NCI-H1694 treated with DMSO at 0.1 percent for 48 hours (cell line): ENCODE measurements at regions not wholly inside any gene's neighbourhood (a gene's known extent, or its start where the extent isn't known, plus 50 kb on each side); places are given as distances from the start of the nearest gene placed in this dataset.
"Not testable (repeated sequence)": the region's sequence is repeated elsewhere in the genome, so short reads cannot be mapped to it uniquely, and the experiment has no call there.

Experiments
- DNase-seq: peaks from one replicate; lab custom pipeline; 2025; lab: John Stamatoyannopoulos, UW

DNA sequence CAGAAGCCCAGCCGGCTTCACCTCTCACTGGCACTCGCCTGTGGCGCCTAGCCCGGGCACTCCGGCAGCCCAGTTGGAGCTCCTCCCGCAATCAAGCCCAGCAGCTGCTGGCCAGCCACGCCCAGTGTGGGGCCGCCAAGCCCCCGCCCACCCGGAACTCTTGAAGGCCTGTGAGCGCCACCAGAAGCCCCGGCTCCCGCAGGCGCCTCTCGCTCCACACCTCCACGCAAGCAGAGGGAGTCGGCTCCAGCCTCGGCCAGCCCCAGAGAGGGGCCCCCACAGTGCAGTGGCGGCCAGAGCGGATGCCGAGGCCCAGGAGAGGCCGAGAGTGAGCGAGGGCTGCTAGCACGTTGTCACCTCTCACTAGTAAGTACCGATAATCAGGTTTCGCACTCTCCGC lies 240.7 kb downstream of the TFEC start:
- no peak for DNase-seq

DNA sequence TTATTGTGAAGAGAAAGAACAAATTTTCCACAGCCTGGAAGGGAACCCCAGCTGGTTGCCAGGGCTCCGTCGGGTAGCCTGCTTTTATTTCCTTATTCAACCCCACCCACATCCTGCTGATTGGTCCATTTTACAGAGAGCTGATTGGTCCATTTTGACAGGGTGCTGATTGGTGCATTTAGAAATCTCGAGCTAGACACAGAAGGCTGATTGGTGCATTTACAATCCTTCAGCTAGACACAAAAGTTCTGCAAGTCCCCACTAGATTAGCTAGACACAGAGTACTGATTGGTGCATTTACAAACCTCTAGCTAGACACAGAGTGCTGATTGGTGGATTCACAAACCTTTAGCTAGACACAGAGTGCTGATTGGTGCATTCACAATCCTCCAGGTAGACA lies 241.1 kb downstream of the TFEC start:
- DNase-seq: not testable (repeated sequence)

DNA sequence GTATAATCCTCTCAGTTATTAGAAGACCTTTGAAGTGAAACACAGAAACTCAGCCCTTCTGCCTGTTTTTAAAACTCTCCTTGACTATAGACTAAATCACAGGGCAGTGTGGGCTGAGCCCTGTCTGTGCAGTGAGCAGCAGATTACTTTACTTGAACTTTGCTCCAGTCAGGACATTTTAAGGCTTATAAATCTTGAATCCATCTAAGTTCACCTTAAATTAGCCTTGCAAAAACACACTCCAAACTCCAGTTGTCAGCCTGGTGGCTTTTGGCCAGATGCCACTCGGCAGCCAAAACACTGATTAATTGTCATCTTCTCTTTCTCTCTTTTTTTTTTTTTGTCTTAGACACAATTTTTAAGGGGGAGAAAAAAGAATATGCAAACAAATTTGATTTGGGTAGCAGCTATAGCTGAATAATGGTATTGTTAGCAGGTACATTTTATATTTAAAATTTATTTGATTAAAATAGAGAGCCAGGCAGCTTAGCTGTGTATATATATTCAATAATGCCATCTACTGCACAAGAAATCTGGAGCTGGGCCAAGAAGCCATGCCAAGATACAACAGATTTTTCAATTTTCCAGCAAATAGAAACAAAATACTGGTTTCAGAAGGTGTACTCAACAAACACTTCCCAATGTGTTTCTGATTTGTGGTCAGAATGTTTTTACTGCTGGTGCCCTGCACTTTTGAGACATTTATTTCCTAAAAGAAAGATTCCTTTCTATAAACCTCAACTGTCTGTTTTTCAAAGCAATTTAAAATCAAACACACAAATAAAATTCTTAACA lies 247.7 kb downstream of the TFEC start:
- peak; percentile 89 for DNase-seq

DNA sequence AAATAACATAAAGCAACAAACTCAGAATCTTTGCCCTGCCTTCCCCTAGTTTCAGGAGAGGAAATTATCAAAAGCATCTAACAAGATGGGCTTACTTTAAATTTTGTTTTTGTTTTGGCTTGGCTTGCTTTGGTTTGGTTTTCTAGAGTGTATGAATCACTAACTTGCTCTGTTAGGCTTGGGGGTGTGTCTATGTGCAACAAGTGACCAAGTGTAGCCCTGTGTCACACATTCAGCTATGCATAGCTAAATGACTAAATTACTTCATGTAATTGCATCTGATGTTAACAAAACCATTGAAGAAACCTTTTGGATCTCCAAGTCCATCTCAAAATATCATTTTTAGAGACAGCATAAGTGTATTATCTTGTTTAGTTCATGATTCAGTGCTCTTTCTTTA lies 251.0 kb downstream of the TFEC start:
- no peak for DNase-seq

DNA sequence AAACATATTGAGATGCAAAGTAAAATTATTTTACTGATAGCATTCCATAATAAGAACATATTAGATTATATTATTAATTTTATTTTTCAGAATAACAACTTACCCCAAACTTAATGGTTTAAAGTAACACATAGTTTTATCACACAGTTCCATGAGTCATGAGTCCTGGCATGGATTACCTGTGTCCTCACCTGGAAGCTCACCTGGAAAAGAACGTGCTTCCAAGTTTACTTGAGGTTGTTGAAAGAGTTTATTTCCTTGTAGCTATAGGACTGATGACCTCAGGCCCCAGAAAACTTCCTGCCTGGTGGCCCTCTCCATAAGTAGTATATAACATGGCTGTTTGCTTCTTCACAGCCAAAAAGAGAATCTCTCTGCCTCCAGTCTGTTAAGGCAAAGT lies 254.6 kb downstream of the TFEC start:
- no peak for DNase-seq

DNA sequence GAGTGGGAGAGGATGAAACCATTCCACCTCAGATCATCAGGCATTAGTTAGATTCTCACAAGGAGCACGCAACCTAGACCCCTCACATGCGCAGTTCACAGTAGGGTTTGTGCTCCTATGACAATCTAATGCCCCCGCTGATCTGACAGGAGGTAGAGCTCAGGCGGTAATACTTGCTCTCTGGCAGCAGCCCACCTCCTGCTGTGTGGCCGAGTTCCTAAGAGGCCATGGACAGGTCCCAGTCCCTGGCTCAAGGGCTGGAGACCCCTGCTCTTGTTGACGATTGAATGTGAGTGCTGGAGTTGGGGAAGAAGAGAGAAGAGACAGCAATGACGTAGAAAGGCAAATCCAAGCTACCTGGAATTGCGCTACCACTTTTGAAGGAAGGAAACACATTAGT lies 267.2 kb downstream of the TFEC start:
- no peak for DNase-seq

DNA sequence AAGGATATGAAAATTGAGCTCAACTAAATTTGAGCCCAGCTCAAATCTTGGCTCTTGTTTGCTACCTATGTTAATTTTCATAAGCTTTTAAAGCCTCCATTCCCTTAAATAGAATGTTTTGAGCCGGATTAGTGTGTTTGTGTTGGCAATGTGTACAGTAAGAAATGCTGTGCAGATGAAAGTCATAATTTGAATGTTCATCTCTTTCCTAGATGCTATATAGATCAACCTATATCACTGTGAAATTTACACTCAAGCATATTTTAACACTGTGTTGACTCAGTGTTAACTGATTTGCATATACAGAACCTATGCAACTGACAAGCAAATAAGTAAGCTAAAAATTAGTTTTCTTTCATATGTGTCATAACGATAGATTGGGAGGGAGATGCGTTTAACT lies 272.5 kb downstream of the TFEC start:
- no peak for DNase-seq

DNA sequence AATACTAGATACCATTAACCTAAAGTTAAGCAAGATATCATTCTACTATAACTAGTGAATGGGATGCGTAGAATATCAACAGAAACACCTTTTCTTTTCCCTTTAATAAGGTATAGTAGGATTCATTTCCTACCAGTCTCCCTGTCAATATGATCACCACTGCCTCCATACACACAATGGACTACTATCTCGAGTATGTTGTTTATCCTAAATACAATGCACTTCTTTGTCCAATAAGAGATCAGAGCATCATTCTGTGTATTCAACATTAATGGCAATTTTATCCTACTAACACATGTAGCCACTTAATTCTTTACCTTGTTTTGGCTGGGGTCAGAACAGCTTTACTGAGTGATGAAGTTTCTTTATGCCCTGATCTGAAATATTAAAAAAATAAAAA lies 276.3 kb downstream of the TFEC start:
- no peak for DNase-seq

DNA sequence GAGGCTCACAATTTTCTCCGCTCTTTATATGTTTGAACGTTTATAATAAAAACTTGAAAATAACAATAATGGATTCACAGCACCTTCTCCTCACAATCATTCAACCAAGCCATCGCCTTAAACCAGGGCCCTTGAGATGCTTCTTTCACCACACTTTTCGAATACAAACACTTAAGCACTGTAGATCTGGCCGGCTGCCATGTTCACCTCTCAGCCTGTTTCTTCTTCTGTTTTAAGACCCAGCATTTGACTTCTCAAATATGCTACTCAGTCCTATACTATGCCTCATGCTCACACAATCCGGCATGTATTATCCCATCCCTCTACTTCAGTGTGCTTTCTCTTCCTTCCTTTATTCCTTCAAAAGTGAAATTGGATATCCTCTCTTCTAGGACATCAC lies 280.6 kb downstream of the TFEC start:
- no peak for DNase-seq

DNA sequence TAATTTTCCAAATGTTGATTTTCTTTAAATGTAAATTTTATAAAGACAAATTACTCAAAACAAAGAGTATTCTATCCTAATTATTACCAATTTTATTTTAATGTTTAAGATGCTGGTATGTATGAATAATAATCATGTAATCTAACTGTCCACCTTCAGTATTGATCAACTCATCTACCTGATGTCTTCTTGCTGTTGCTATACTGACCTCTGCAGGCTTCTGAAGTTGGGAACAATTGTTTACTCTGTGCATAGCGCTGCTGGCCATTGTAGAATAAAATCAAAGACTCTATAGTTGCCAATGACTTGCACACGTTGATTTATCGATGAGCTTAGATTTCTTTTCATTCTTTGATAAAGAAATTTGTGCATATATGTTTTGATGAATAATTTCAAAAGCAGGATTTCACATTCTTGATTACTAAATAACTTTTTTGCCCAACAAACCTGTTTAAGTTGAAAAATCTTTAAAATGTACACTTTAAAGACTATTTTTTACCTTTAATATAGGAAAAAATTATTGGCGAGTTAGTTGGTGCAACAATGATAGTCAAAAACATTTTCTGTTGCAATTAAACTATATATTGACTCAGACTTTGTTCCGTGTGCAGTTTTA lies 282.3 kb downstream of the TFEC start:
- no peak for DNase-seq

DNA sequence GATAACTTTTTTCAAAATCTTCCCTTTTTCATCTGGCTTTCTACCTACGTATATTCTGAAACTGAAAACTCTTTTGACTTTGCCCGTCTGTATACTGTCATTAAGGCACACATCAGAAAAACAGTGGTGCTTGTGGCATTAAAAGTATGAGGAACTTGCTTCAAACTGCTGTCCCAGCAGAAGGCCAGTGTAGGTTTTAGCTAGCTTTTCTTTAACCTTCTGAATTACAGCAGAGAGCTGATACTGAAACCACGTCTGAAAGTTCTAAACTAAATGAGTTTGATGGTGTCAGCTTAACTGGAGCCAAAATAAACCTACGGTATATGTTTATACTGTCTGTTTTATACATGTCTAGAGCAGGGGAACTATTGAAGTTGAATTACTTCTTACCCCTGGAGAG lies 283.4 kb downstream of the TFEC start:
- DNase-seq: no peak

DNA sequence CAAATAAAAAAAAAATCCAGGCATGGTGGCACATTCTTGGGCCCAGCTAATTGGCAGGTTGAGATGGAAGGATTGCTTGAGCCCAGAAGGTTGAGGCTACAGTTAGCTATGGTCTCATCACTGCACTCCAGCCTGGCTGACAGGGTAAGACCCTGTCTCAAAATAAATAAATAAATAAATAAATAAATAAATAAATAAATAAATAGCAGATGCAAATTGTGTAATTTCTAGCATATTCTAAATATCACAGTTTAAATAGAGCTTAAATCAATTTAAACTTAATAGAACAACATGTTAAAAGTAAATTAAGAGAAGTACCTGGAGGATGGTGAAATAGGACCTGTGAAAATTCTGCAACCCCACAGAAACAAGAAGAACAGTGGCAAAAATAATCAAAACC lies 290.5 kb downstream of the TFEC start:
- no peak for DNase-seq

DNA sequence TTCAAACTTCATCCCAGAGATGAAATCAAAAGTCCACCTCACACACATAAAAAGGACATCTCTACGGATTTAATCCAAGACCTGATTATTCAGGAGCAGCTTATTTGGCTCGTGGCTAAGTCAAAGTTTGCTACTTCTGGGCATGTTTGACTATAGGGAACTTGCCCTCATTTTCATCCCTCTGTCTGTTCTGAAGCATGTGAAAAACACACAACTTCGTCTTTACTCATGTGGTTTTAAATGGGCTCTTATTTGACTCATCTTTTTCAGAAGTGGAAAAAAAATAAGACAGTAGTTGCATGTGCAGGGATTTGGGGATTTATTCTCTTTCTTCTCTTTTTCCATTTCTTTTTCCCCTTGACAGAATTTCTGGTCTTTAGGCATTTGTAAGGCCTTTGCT lies 295.9 kb downstream of the TFEC start:
- DNase-seq: no peak

DNA sequence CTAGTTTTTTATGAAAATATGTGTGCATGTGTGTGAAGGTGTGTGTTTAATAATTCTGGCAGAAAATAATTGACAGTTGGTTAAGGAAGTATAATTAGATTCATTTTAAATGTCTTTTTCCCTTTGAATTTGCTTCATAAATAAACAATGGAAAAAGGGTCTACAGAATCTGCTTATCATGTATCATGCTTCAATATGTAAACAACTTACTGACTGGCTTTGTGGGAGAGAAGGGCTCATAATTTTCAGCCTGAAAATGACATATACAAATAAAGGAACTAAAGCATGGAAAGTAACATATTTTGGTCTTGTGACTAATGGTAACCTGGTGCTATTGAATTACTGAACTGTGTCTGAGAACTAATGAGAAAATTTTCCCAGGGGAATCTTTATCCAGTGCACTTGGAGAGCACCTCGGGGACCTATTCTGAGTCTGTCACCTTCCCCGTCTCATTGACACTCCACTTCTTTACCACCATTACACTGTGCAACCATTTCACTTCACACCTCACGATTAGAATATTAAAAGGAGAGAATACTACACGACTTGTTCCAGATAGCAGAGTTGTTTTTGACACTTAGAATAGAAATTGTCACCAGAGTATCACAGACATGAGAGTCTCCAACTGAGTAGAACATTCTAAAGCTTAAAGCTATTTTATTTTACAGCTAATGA lies 298.6 kb downstream of the TFEC start:
- DNase-seq: no peak

DNA sequence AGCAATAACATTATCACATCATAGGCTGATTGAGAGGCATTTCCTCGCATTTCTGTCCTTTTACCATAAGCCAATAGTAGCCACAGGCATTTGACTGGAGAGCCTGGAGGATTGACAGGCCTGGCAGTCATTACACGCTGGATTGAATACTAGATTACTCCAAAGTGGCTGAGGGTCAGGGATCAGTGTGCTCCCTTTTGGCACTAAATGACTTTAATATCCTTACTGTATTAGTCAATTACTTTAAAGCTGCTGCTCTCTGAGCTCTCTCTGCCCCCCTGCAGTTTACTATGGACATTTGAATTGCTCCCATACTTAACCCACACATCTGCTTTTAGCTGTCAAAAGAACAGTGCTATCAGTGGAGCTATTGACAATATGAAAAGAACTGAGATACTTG lies 302.0 kb downstream of the TFEC start:
- no peak for DNase-seq

DNA sequence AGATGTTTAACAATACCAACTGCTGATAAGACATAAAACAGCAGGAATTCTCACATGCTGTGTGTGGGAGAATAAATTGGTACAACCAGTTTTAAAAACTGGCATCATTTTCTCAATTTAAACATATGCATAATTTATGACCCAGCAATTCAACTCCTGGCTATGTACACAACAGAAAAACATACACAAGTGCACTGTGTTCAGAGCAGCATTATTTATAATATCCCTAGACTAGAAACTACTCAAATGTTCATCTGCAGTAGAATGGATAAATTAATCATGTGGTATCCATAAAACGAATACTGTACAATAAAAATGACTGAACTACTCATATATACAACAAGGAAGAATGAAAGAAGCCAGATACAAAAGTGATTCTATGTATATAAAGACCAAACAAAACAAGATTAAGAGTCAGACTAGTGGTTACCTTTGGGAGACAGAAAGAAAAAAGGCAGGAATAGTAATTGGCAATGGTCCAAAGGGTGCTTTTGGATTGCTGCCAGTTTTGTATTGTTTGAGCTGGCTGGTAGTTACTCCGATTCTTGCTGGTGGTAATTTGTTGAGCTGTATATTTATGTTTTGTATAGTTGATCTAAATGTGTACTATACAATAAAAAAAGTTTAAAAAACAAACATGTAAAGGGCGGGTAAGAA lies 306.0 kb downstream of the TFEC start:
- peak; percentile 56 for DNase-seq

DNA sequence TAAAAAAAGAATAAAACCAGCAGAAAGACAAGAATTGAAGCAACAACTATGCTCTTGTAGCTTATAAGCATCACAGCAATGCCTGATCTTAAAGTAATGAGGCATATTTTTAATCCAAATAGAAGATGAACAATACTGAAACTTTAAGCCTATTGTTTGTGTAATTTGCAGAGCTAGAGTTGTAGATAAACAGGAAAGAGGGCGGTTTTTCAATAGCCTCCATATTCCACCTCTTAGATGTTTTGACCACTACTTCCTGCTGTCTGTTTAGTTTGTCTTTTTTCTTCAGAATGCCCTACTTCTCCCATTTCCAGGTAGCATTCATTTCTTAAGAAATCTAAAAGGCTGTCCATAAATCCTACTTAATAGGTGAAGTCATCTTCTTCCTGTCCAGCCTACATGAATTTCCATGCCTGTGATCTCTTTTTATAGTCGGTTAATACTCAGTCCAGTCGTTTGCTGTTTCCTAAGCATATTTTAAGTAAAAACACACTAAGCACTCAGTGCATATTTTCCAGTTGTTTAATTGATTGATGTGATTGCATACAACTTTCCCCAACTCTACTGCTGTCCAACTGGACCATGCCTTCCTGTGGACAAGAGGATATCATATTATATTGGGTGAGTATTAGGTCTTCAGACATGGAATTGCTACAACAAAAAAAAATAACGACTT lies 308.1 kb downstream of the TFEC start:
- no peak for DNase-seq

DNA sequence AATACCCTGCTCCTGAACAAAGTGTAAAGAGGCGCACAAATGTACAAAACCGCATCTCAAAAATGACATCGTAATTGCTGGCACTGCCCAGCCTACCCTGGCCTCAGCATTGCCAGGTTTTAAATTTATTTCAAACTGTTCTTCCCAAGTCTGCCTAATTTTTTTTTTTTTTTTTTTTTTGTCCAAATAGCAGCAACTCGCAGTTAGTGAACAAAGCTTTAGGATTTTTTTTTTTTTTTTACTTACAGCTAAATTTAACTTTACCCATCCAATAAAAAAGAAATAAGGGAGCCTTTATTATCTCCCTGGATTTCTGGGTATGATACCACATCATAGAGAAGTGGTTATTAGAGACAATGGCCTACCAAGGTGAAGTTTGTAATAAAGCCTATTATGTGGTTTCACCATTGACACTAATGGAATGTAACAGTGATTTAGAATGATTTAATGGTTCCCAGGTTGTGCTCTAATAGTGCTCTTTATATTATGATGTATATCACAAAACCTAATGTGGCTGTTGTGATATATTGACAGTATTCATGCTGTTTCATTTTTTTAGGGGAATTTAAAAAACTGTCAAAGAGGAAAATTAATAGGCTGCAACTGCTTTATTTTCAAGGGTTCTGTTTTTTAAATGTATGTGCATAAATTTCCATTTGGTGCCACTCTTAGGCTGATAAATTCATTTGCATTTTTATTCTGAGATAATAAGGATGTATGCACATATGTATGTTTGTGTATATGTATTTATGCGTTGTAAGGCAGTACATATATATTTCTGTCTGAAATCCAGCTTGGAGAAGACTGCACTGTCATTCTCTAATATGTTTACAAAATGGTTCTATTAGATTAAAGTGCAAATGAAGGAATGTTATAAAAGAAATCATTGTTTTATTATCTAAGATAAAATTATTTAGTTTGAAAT lies 309.0 kb downstream of the TFEC start:
- DNase-seq: no peak

DNA sequence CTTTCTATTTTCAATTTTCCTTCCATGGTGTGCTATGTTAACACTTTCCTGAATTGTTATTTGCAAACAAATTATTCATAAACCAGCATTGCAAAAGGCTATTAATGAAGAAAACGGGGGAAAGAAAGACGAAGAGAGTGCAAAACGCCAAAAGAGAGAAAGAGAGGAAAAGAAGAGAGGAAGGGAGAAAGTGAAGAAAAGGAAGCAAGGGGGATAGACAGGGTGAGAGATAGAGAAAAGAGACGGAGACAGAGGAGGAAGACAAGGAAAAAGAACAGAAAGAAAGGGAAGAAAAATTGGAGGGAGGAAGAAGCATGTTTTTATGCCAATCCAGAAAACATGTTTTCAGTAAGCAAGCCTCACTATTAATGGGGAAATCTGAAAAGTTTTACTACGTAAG lies 310.6 kb downstream of the TFEC start:
- DNase-seq: no peak

DNA sequence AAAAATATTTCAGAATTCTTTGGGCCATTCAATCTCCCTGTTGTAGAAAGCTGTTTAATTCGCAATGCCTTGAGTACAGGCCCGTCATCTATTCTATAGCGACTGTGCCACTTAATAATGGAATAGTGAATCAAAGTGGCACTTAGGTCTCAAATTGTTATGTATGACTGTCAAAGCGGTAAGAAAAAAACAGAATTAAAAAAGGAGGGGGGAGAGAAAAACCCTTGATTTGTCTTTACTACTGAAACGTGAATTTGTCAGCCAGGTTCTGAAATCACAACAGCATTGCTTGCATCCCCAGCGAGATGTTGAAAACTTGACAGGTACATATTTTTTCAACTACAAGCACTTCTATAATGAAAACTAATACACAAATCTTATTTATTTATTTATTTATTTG lies 320.9 kb downstream of the TFEC start:
- DNase-seq: no peak

DNA sequence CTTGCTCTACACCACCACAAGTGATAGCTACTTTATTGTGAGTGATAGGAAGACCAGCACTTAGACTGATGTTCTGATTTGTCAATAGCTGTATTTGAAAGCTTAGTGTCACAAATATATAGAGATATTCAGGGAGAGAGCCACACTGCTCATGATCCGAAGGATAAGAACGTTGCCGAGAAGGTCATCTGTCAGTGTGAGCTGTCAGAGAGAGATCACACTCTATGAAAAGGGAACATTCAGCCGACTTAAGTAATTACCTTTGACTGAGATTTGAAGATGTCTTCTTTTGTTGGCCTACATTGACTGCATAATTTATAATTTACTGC lies 322.6 kb downstream of the TFEC start:
- DNase-seq: no peak
